ENCODE measurements at regions not wholly inside any gene's neighbourhood (a gene's known extent, or its start where the extent isn't known, plus 50 kb on each side); places are given as distances from the start of the nearest gene placed in this dataset.
"Not testable (repeated sequence)": the region's sequence is repeated elsewhere in the genome, so short reads cannot be mapped to it uniquely, and the experiment has no call there.

DNA sequence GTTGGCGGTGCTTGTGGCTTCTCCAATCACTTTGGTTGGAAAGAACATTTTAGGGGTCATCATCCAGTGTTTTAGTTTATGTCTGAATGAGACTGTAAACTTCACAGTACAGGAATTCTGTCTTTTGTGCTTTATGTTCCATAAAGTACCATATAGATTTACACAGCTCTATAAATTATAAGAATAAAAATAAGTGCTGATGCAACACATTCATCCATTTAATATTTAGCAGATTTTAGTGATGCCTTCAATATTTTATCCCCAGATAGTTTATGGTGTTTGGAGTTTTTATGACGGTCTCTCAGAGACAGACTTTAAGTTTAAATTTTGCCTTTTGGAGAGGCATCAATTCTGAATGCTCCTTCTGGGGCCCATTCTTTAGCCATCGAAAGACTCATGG, 385.2 kb downstream of the ATP23 start:
- Histone ChIP-seq H3K4me1 (ENCODE audit: insufficient read depth, low read length) (no peaks in the 10 kb centered on the region), H3K9me3 (ENCODE audit: low read length) (no peaks in the 10 kb centered on the region), H3K27me3 (ENCODE audit: low read length) (no peaks in the 10 kb centered on the region), H3K4me2 (ENCODE audit: low read length) (no peak overlapping the region), H3K79me2 (ENCODE audit: low read length) (no peaks in the 10 kb centered on the region), H3F3A (ENCODE audit: low read length, unreplicated experiment) (no peaks in the 10 kb centered on the region), H4K20me1 (ENCODE audit: low read length) (no peaks in the 10 kb centered on the region), H2AFZ (ENCODE audit: low read length) (no peak overlapping the region), H3K9ac (ENCODE audit: low read length) (no peak overlapping the region), H3K4me3 (ENCODE audit: low read length) (no peak overlapping the region), H3K36me3 (ENCODE audit: low read depth, low read length) (no peaks in the 10 kb centered on the region), H3K27ac (ENCODE audit: low read length) (no peak overlapping the region), H3K9me2 (replicated peaks; ENCODE audit: low read length) (no peaks in the 10 kb centered on the region)
- BruUV-seq (replicated peaks) = no TSS peak
- ATAC-seq = no peak
- intact Hi-C loops (cut with micrococcal nuclease) = no loop called here
- POLR2A ChIA-PET (ENCODE audit: unreplicated experiment) = no interaction called here
- no peak for DNase-seq
- CTCF ChIA-PET = interaction anchor here (0.6 kb wide), 1 partner anchor 213 kb away, joined by 3 read pairs; no protein-coding TSS in a partner anchor
- TF ChIP-seq EZH2 (IDR thresholded peaks at IDR 0.05; ENCODE audit: low read length, unreplicated experiment) = no peak

DNA sequence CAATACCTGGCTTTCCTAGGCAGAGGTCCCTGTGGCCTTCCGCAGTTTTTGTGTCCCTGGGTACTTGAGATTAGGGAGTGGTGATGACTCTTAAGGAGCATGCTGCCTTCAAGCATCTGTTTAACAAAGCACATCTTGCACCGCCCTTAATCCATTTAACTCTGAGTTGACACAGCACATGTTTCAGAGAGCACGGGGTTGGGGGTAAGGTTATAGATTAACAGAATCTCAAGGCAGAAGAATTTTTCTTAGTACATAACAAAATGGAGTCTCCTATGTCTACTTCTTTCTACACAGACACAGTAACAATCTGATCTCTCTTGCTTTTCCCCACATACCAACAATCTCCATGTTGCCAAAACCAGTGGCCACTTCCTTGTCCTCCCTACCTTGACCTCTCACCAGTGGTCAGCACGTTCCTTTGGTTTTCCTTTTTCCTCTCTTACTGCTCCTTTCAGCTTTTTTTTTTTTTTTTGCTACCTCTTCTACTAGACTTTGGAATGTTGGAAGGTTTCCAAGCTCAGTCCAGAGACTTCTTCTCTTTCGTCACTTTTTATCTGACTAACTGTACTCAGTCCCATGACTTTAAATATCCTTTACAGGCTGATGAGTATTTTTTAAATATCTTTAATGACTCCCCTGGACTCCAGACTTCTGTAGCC, 395.3 kb downstream of the ATP23 start:
- intact Hi-C loops (cut with micrococcal nuclease); H3K4me2 ChIP-seq (ENCODE audit: low read length); POLR2A ChIA-PET (ENCODE audit: unreplicated experiment); H3K36me3 ChIP-seq (ENCODE audit: low read depth, low read length); H2AFZ ChIP-seq (ENCODE audit: low read length); BruUV-seq (replicated peaks); H3K4me3 ChIP-seq (ENCODE audit: low read length); H4K20me1 ChIP-seq (ENCODE audit: low read length); H3K4me1 ChIP-seq (ENCODE audit: insufficient read depth, low read length); H3K9ac ChIP-seq (ENCODE audit: low read length); H3F3A ChIP-seq (ENCODE audit: low read length, unreplicated experiment); H3K27me3 ChIP-seq (ENCODE audit: low read length); H3K27ac ChIP-seq (ENCODE audit: low read length); H3K79me2 ChIP-seq (ENCODE audit: low read length); H3K9me2 ChIP-seq (replicated peaks; ENCODE audit: low read length); ATAC-seq; H3K9me3 ChIP-seq (ENCODE audit: low read length): not testable (repeated sequence)
- peak; percentile 66 for DNase-seq
- CTCF ChIA-PET = interaction anchor here (0.6 kb wide), 1 partner anchor 814 kb away, joined by 3 read pairs; no protein-coding TSS in a partner anchor

DNA sequence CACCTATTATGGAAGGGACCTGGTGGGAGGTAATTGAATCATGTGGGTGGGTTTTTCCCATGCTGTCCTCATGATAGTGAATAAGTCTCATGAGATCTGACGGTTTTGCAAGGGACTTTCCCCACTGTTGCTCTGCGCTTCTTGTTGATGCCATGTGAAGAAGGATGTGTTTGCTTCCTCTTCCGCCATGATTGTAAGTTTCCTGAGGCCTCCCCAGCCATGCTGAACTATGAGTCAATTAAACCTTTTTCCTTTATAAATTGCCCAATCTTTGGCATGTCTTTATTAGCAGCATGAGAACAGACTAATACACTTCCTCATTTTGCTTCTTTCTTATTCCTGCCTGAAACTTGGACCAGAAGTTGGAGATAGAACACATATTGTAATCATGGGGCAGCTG, 396.2 kb downstream of the ATP23 start:
- not testable (repeated sequence) for H2AFZ ChIP-seq (ENCODE audit: low read length)

DNA sequence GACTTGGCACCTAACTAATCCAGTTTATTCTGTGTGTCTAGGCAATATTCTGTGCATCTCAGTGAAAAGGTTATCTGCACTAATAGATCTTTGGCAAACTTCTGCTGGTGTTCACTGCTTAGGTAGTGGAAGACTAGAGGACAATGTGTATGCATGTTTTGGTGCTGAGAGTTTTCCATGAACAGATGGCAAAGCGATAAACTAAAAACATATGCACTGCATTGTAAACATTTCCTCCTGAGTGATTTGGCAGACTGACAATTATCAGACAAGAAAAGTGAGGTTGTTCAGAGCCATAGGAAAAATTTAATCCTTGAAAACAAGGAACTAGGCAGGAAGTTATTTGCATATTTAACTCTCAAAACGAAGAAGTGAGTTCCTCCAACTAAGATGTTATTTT, 400.4 kb downstream of the ATP23 start:
- Histone ChIP-seq H3K4me2 (ENCODE audit: low read length) (no peak overlapping the region), H3K27ac (ENCODE audit: low read length) (no peak overlapping the region), H4K20me1 (ENCODE audit: low read length) (no peaks in the 10 kb centered on the region), H3K9me3 (ENCODE audit: low read length) (no peaks in the 10 kb centered on the region), H3K4me3 (ENCODE audit: low read length) (no peak overlapping the region), H3K27me3 (ENCODE audit: low read length) (no peaks in the 10 kb centered on the region), H2AFZ (ENCODE audit: low read length) (no peak overlapping the region), H3K79me2 (ENCODE audit: low read length) (no peaks in the 10 kb centered on the region), H3K9ac (ENCODE audit: low read length) (no peak overlapping the region), H3K36me3 (ENCODE audit: low read depth, low read length) (no peaks in the 10 kb centered on the region), H3K9me2 (replicated peaks; ENCODE audit: low read length) (no peaks in the 10 kb centered on the region), H3K4me1 (ENCODE audit: insufficient read depth, low read length) (peaks cover 18% of the 10 kb centered on the region), H3F3A (ENCODE audit: low read length, unreplicated experiment) (no peaks in the 10 kb centered on the region)
- DNase-seq = peak; percentile 13
- ATAC-seq = no peak; the same call in 1 of the 2 replicates
- BruUV-seq (replicated peaks) = no TSS peak
- intact Hi-C loops (cut with micrococcal nuclease) = loop anchor here (10.0 kb wide), 1 partner anchor 423 kb away; no protein-coding TSS in a partner anchor
- ChIA-PET CTCF (interaction anchor here (0.5 kb wide), 1 partner anchor 401 kb away, joined by 3 read pairs; no protein-coding TSS in a partner anchor), POLR2A (ENCODE audit: unreplicated experiment) (no interaction called here)
- no peak for TF ChIP-seq EZH2phosphoT487 (IDR thresholded peaks at IDR 0.05; ENCODE audit: borderline replicate concordance, low read length)

More for the DNA sequence above, 396.2 kb downstream of the ATP23 start:
- H3K9me3 ChIP-seq (ENCODE audit: low read length); H3F3A ChIP-seq (ENCODE audit: low read length, unreplicated experiment); H3K36me3 ChIP-seq (ENCODE audit: low read depth, low read length); H3K27ac ChIP-seq (ENCODE audit: low read length); CTCF ChIA-PET; H4K20me1 ChIP-seq (ENCODE audit: low read length); H3K9me2 ChIP-seq (replicated peaks; ENCODE audit: low read length); H3K4me2 ChIP-seq (ENCODE audit: low read length); H3K27me3 ChIP-seq (ENCODE audit: low read length); DNase-seq; H3K4me3 ChIP-seq (ENCODE audit: low read length); intact Hi-C loops (cut with micrococcal nuclease); H3K9ac ChIP-seq (ENCODE audit: low read length); BruUV-seq (replicated peaks); H3K79me2 ChIP-seq (ENCODE audit: low read length); POLR2A ChIA-PET (ENCODE audit: unreplicated experiment); ATAC-seq: not testable (repeated sequence)
- H3K4me1 ChIP-seq (ENCODE audit: insufficient read depth, low read length) = peaks cover 13% of the 10 kb centered on the region
